ENCODE measurements at regions not wholly inside any gene's neighbourhood (a gene's known extent, or its start where the extent isn't known, plus 50 kb on each side); places are given as distances from the start of the nearest gene placed in this dataset.

DNA sequence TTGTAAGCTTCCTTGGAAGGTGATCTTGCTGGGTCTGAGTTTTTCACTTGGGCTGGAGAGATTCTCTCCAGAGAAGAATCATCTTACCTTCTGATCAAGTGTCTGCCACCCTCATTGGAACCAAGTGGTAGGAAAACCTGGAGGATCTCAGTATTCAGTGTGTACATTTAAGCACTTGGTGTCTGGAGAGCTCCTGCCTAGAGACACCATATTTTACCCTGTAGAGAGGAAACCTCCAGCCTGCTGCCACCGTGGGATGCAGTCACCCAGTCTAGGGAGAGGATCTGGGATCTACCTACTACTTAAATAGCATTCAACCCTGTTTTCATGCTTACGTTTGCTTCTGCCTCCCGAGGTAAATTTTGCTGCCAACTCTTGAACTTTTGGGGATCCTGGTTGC, 274.3 kb downstream of the SV2B start:
- TF ChIP-seq POLR2AphosphoS5 (IDR thresholded peaks at IDR 0.05; ENCODE audit: low read depth) (no peak), REST (IDR thresholded peaks at IDR 0.05; ENCODE audit: unreplicated experiment) (no peak), EZH2 (IDR thresholded peaks at IDR 0.05; ENCODE audit: low read depth, unreplicated experiment) (no peak), NANOG (IDR thresholded peaks at IDR 0.05; ENCODE audit: borderline replicate concordance) (no peak), CREB1 (CRISPR knock-in tag; IDR thresholded peaks at IDR 0.05; ENCODE audit: low read depth) (no peak)
- TF ChIP-seq, protein P1, sequence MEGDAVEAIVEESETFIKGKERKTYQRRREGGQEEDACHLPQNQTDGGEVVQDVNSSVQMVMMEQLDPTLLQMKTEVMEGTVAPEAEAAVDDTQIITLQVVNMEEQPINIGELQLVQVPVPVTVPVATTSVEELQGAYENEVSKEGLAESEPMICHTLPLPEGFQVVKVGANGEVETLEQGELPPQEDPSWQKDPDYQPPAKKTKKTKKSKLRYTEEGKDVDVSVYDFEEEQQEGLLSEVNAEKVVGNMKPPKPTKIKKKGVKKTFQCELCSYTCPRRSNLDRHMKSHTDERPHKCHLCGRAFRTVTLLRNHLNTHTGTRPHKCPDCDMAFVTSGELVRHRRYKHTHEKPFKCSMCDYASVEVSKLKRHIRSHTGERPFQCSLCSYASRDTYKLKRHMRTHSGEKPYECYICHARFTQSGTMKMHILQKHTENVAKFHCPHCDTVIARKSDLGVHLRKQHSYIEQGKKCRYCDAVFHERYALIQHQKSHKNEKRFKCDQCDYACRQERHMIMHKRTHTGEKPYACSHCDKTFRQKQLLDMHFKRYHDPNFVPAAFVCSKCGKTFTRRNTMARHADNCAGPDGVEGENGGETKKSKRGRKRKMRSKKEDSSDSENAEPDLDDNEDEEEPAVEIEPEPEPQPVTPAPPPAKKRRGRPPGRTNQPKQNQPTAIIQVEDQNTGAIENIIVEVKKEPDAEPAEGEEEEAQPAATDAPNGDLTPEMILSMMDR (conservative IDR thresholded peaks at IDR 0.05; ENCODE audit: low read depth in 2 of 2), result no peak
- TF ChIP-seq, protein P2, sequence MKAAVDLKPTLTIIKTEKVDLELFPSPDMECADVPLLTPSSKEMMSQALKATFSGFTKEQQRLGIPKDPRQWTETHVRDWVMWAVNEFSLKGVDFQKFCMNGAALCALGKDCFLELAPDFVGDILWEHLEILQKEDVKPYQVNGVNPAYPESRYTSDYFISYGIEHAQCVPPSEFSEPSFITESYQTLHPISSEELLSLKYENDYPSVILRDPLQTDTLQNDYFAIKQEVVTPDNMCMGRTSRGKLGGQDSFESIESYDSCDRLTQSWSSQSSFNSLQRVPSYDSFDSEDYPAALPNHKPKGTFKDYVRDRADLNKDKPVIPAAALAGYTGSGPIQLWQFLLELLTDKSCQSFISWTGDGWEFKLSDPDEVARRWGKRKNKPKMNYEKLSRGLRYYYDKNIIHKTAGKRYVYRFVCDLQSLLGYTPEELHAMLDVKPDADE (IDR thresholded peaks at IDR 0.05), result no peak
